ENCODE measurements at regions not wholly inside any gene's neighbourhood (a gene's known extent, or its start where the extent isn't known, plus 50 kb on each side); places are given as distances from the start of the nearest gene placed in this dataset.

GRCh38 chr11:134640971-134641968 is 229.2 kb upstream of the B3GAT1 start:
- H3K27me3 ChIP-seq (ENCODE audit: insufficient read depth, low read length): no peaks in the 10 kb centered on the region
- TF ChIP-seq ZBTB33 (IDR thresholded peaks at IDR 0.05; ENCODE audit: extremely low read depth, insufficient replicate concordance, low read length) (no peak), POLR2AphosphoS5 (IDR thresholded peaks at IDR 0.05; ENCODE audit: low read depth, low read length) (no peak), EZH2 (IDR thresholded peaks at IDR 0.05) (no peak), FOSL1 (IDR thresholded peaks at IDR 0.05; ENCODE audit: low read depth) (no peak), MAX (IDR thresholded peaks at IDR 0.05) (no peak), ZNF274 (IDR thresholded peaks at IDR 0.05; ENCODE audit: low read depth, low read length) (no peak), EGR1 (IDR thresholded peaks at IDR 0.05; ENCODE audit: low read depth) (no peak)
- ATAC-seq (no peak), DNase-seq (ENCODE audit: low read depth, low spot score) (no peak)
- no peak overlapping the region for H3K9ac ChIP-seq (ENCODE audit: low read length)
- no peaks in the 10 kb centered on the region for H3K79me2 ChIP-seq (ENCODE audit: insufficient read depth, low read length)
- no peaks in the 10 kb centered on the region for H4K20me1 ChIP-seq (ENCODE audit: insufficient read depth)
- H3K4me3 ChIP-seq (replicated peaks in 1 of 2; ENCODE audit: low read depth in 1 of 2, low read length in 2 of 2): no peak overlapping the region
- H3K4me1 ChIP-seq (ENCODE audit: control insufficient read depth in 1 of 2, insufficient read depth in 2 of 2, low read length in 2 of 2): peaks cover 11 to 18% of the 10 kb centered on the region in 2 experiments
- no peaks in the 10 kb centered on the region for H3K9me3 ChIP-seq (ENCODE audit: control insufficient read depth in 1 of 2, insufficient read depth in 1 of 2, low read depth in 1 of 2, low read length in 2 of 2)
- intact Hi-C loops (cut with micrococcal nuclease): no loop called here
- ChIA-PET RAD21 (ENCODE audit: low non-redundant PET in 1 of 2, low total read pairs in 2 of 2, uncharacterized antibody in 2 of 2, unreplicated experiment in 2 of 2) (no interaction called here), POLR2A (no interaction called here), CTCF (no interaction called here)
- no peak overlapping the region for H2AFZ ChIP-seq (ENCODE audit: low read depth, low read length, poor library complexity, severe bottlenecking)
- no peaks in the 10 kb centered on the region for H3K36me3 ChIP-seq (ENCODE audit: control insufficient read depth in 1 of 2, insufficient read depth in 2 of 2, low read length in 2 of 2)
- H3K9me2 ChIP-seq (ENCODE audit: insufficient read depth): no peaks in the 10 kb centered on the region
- BruUV-seq (replicated peaks): no TSS peak
- no peak overlapping the region; the same call in 1 of the 2 replicates for H3K27ac ChIP-seq (ENCODE audit: low read depth, low read length)
- H3K4me2 ChIP-seq (ENCODE audit: low read length): no peak overlapping the region

Measured in HCT116 (cell line).